ENCODE measurements at regions not wholly inside any gene's neighbourhood (a gene's known extent, or its start where the extent isn't known, plus 50 kb on each side); places are given as distances from the start of the nearest gene placed in this dataset.

- DNase-seq: no peak
- Histone ChIP-seq H3K36me3 (ENCODE audit: low read depth) (no peaks in the 10 kb centered on the region), H2AFZ (no peak overlapping the region), H3K4me2 (ENCODE audit: unreplicated experiment) (no peak overlapping the region), H3K27me3 (replicated peaks; ENCODE audit: insufficient read depth) (no peaks in the 10 kb centered on the region), H3K9ac (no peak overlapping the region), H4K20me1 (ENCODE audit: insufficient read depth) (no peaks in the 10 kb centered on the region), H3K79me2 (ENCODE audit: insufficient read depth) (no peaks in the 10 kb centered on the region), H3K27ac (no peak overlapping the region), H3K9me2 (ENCODE audit: insufficient read depth) (no peaks in the 10 kb centered on the region), H3F3A (ENCODE audit: insufficient read depth) (no peaks in the 10 kb centered on the region), H3K4me3 (no peak overlapping the region), H3K4me1 (ENCODE audit: insufficient read depth) (no peaks in the 10 kb centered on the region), H3K9me3 (ENCODE audit: low read depth) (no peaks in the 10 kb centered on the region)
- TF ChIP-seq EZH2phosphoT487 (IDR thresholded peaks at IDR 0.05; ENCODE audit: insufficient read depth, low read depth) (no peak), EZH2 (IDR thresholded peaks at IDR 0.05; ENCODE audit: insufficient read depth, poor library complexity, severe bottlenecking) (no peak)
- in situ Hi-C loops (cut with MboI): no loop called here
- WGBS, 2 experiments (ENCODE audit: low coverage in 1 of 2, low lambda C conversion rate in 2 of 2, missing lambda C conversion rate in 2 of 2): 82 to 83% methylated on average over 19 of the region's 19 CpGs
These were observed 104.8 kb downstream of the HLX start for GRCh38 chr1:220983877-220984635.

- in situ Hi-C loops (cut with MboI): no loop called here
- Histone ChIP-seq H3K9me2 (ENCODE audit: insufficient read depth) (no peaks in the 10 kb centered on the region), H3K36me3 (ENCODE audit: low read depth) (no peaks in the 10 kb centered on the region), H3K27ac (peak overlapping the region; percentile 32; the same call in 1 of the 2 replicates), H2AFZ (peak overlapping the region; percentile 73), H3K4me1 (ENCODE audit: insufficient read depth) (peaks cover 29% of the 10 kb centered on the region), H4K20me1 (ENCODE audit: insufficient read depth) (no peaks in the 10 kb centered on the region), H3F3A (ENCODE audit: insufficient read depth) (peaks cover 23% of the 10 kb centered on the region), H3K9me3 (ENCODE audit: low read depth) (no peaks in the 10 kb centered on the region), H3K9ac (no peak overlapping the region), H3K79me2 (ENCODE audit: insufficient read depth) (no peaks in the 10 kb centered on the region), H3K27me3 (replicated peaks; ENCODE audit: insufficient read depth) (no peaks in the 10 kb centered on the region), H3K4me2 (ENCODE audit: unreplicated experiment) (peak overlapping the region; percentile 80), H3K4me3 (peak overlapping the region; percentile 58; the same call in 1 of the 2 replicates)
- DNase-seq: peak; percentile 81
- 3 to 10% methylated on average over 2 of the region's 2 CpGs for WGBS, 2 experiments (ENCODE audit: low coverage in 1 of 2, low lambda C conversion rate in 2 of 2, missing lambda C conversion rate in 2 of 2)
- no peak for TF ChIP-seq EZH2phosphoT487 (IDR thresholded peaks at IDR 0.05; ENCODE audit: insufficient read depth, low read depth)
These were observed 111.4 kb downstream of the HLX start for GRCh38 chr1:220990427-220991339.

GRCh38 chr1:220991506-220991905 is 112.3 kb downstream of the HLX start:
- 8 to 9% methylated on average over 4 of the region's 4 CpGs for WGBS, 2 experiments (ENCODE audit: low coverage in 1 of 2, low lambda C conversion rate in 2 of 2, missing lambda C conversion rate in 2 of 2)
- Histone ChIP-seq H3K4me3 (peak overlapping the region; percentile 58), H4K20me1 (ENCODE audit: insufficient read depth) (no peaks in the 10 kb centered on the region), H3K4me1 (ENCODE audit: insufficient read depth) (peaks cover 29% of the 10 kb centered on the region), H3K9ac (0 out of 2 replicates have a peak overlapping the region, but pooled peaks have one; percentile 2), H3K79me2 (ENCODE audit: insufficient read depth) (no peaks in the 10 kb centered on the region), H3F3A (ENCODE audit: insufficient read depth) (peaks cover 23% of the 10 kb centered on the region), H3K4me2 (ENCODE audit: unreplicated experiment) (peak overlapping the region; percentile 80), H3K27ac (peak overlapping the region; percentile 32; the same call in 1 of the 2 replicates), H3K27me3 (replicated peaks; ENCODE audit: insufficient read depth) (no peaks in the 10 kb centered on the region), H2AFZ (peak overlapping the region; percentile 73), H3K9me3 (ENCODE audit: low read depth) (no peaks in the 10 kb centered on the region), H3K36me3 (ENCODE audit: low read depth) (no peaks in the 10 kb centered on the region), H3K9me2 (ENCODE audit: insufficient read depth) (no peaks in the 10 kb centered on the region)
- TF ChIP-seq EZH2phosphoT487 (IDR thresholded peaks at IDR 0.05; ENCODE audit: insufficient read depth, low read depth): no peak
- no peak for TF ChIP-seq EZH2 (IDR thresholded peaks at IDR 0.05; ENCODE audit: insufficient read depth, poor library complexity, severe bottlenecking)
- peak; percentile 33 for DNase-seq
- in situ Hi-C loops (cut with MboI): no loop called here

- Histone ChIP-seq H3K79me2 (ENCODE audit: insufficient read depth) (no peaks in the 10 kb centered on the region), H3K9me2 (ENCODE audit: insufficient read depth) (no peaks in the 10 kb centered on the region), H3K9me3 (ENCODE audit: low read depth) (no peaks in the 10 kb centered on the region), H4K20me1 (ENCODE audit: insufficient read depth) (no peaks in the 10 kb centered on the region), H3K27ac (no peak overlapping the region; the same call in 1 of the 2 replicates), H3K4me3 (peak overlapping the region; percentile 58), H3K36me3 (ENCODE audit: low read depth) (no peaks in the 10 kb centered on the region), H3K27me3 (replicated peaks; ENCODE audit: insufficient read depth) (no peaks in the 10 kb centered on the region), H3K4me1 (ENCODE audit: insufficient read depth) (peaks cover 29% of the 10 kb centered on the region), H3K9ac (0 out of 2 replicates have a peak overlapping the region, but pooled peaks have one; percentile 2), H3K4me2 (ENCODE audit: unreplicated experiment) (peak overlapping the region; percentile 80), H3F3A (ENCODE audit: insufficient read depth) (peaks cover 23% of the 10 kb centered on the region), H2AFZ (peak overlapping the region; percentile 73)
- DNase-seq: peak; percentile 51
- 5% methylated on average over 13 of the region's 13 CpGs for WGBS, 2 experiments (ENCODE audit: low coverage in 1 of 2, low lambda C conversion rate in 2 of 2, missing lambda C conversion rate in 2 of 2)
- in situ Hi-C loops (cut with MboI): no loop called here
- TF ChIP-seq EZH2phosphoT487 (IDR thresholded peaks at IDR 0.05; ENCODE audit: insufficient read depth, low read depth) (no peak), EZH2 (IDR thresholded peaks at IDR 0.05; ENCODE audit: insufficient read depth, poor library complexity, severe bottlenecking) (no peak)
These were observed 112.9 kb downstream of the HLX start for GRCh38 chr1:220991959-220992704.
